GM12801 (cell line): ENCODE measurements at regions not wholly inside any gene's neighbourhood (a gene's known extent, or its start where the extent isn't known, plus 50 kb on each side); places are given as distances from the start of the nearest gene placed in this dataset.

Source experiments
- CTCF ChIP-seq: IDR thresholded peaks from one replicate; pipeline ENCODE4 v1.5.1; 2011; ENCODE audit warnings: control low read depth; ENCODE audit not compliant: insufficient read length; ENCODE audit errors: extremely low read depth

GRCh38 chr16:9484426-9484825 lies 393.0 kb downstream of the HAPSTR1 start:
- TF ChIP-seq CTCF, result no peak

GRCh38 chr16:9484881-9485280 lies 393.4 kb downstream of the HAPSTR1 start:
- no peak for TF ChIP-seq CTCF

GRCh38 chr16:9489835-9490467 lies 398.5 kb downstream of the HAPSTR1 start:
- TF ChIP-seq CTCF, result no peak

- no peak for TF ChIP-seq CTCF
These were observed 404.4 kb downstream of the HAPSTR1 start for GRCh38 chr16:9495824-9496223.

GRCh38 chr16:9497750-9498149 lies 406.3 kb downstream of the HAPSTR1 start:
- no peak for TF ChIP-seq CTCF

- TF ChIP-seq CTCF, result no peak
These were observed 408.6 kb downstream of the HAPSTR1 start for GRCh38 chr16:9499941-9500593.

- no peak for TF ChIP-seq CTCF
These were observed 409.4 kb downstream of the HAPSTR1 start for GRCh38 chr16:9500872-9501271.
